ENCODE measurements at regions not wholly inside any gene's neighbourhood (a gene's known extent, or its start where the extent isn't known, plus 50 kb on each side); places are given as distances from the start of the nearest gene placed in this dataset.
"Not testable (repeated sequence)": the region's sequence is repeated elsewhere in the genome, so short reads cannot be mapped to it uniquely, and the experiment has no call there.

- TF ChIP-seq, protein P1, sequence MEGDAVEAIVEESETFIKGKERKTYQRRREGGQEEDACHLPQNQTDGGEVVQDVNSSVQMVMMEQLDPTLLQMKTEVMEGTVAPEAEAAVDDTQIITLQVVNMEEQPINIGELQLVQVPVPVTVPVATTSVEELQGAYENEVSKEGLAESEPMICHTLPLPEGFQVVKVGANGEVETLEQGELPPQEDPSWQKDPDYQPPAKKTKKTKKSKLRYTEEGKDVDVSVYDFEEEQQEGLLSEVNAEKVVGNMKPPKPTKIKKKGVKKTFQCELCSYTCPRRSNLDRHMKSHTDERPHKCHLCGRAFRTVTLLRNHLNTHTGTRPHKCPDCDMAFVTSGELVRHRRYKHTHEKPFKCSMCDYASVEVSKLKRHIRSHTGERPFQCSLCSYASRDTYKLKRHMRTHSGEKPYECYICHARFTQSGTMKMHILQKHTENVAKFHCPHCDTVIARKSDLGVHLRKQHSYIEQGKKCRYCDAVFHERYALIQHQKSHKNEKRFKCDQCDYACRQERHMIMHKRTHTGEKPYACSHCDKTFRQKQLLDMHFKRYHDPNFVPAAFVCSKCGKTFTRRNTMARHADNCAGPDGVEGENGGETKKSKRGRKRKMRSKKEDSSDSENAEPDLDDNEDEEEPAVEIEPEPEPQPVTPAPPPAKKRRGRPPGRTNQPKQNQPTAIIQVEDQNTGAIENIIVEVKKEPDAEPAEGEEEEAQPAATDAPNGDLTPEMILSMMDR (IDR thresholded peaks at IDR 0.05; ENCODE audit: insufficient read depth, missing control alignments) = peak; percentile 79
- not testable (repeated sequence) for FAIRE-seq
- DNase-seq (ENCODE audit: insufficient read length, low spot score) = peak; percentile 37
These were observed 111.5 kb downstream of the PPIAL4G start for GRCh38 chr1:148371551-148371994.

- FAIRE-seq; DNase-seq (ENCODE audit: insufficient read length, low spot score): not testable (repeated sequence)
These were observed 112.4 kb downstream of the PPIAL4G start for GRCh38 chr1:148370661-148371060.

- FAIRE-seq = no peak
- no peak for DNase-seq (ENCODE audit: insufficient read length, low spot score)
- TF ChIP-seq, protein P1 (IDR thresholded peaks at IDR 0.05; ENCODE audit: insufficient read depth, missing control alignments) = no peak
These were observed 115.5 kb downstream of the PPIAL4G start for GRCh38 chr1:148367596-148367995.

DNA sequence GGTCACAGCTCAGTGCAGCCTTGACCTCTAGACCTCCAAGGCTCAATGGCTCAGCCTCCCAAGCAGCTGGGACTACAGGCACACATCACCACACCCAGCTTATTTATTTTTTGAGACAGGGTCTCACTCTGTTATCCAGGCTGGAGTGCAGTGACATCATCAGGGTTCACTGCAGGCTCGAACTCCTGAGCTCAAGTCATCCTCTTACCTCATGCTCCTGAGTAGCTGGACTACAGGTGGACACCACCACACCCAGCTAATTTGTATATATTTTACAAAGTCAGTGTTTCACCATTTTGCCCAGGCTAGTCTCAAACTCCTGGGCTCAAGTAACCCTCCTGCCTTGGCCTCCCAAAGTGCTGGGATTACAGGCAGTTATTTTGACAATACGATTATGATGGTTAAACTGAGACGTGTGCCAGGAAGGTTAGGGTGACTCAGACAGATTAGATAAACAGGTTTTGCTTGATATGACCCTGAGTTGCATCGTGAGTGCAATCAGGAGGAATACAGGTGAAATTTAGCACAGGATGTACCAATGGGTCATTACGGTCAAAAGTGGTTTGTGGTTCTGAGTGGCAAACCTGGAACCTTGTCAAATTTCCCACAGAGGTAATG lies 116.9 kb downstream of the PPIAL4G start:
- not testable (repeated sequence) for FAIRE-seq; DNase-seq (ENCODE audit: insufficient read length, low spot score)

GRCh38 chr1:148365151-148365550 lies 118.0 kb downstream of the PPIAL4G start:
- FAIRE-seq; DNase-seq (ENCODE audit: insufficient read length, low spot score): not testable (repeated sequence)

GRCh38 chr1:148363979-148364378 lies 119.1 kb downstream of the PPIAL4G start:
- DNase-seq (ENCODE audit: insufficient read length, low spot score); FAIRE-seq: not testable (repeated sequence)

GRCh38 chr1:148363439-148363810 lies 119.7 kb downstream of the PPIAL4G start:
- no peak for FAIRE-seq
- TF ChIP-seq, protein P1 (IDR thresholded peaks at IDR 0.05; ENCODE audit: insufficient read depth, missing control alignments) = no peak

GRCh38 chr1:148362626-148363438 lies 120.3 kb downstream of the PPIAL4G start:
- FAIRE-seq = no peak
- no peak for DNase-seq (ENCODE audit: insufficient read length, low spot score)
- TF ChIP-seq, protein P1 (IDR thresholded peaks at IDR 0.05; ENCODE audit: insufficient read depth, missing control alignments) = no peak

More at GRCh38 chr1:148363439-148363810, 119.7 kb downstream of the PPIAL4G start:
- DNase-seq (ENCODE audit: insufficient read length, low spot score) = no peak

- TF ChIP-seq, protein P1 (IDR thresholded peaks at IDR 0.05; ENCODE audit: insufficient read depth, missing control alignments) = no peak
- FAIRE-seq (no peak), DNase-seq (ENCODE audit: insufficient read length, low spot score) (no peak)
These were observed 120.9 kb downstream of the PPIAL4G start for GRCh38 chr1:148362216-148362611.

Measured in D721Med (cell line).